Cardiac muscle cell (in vitro differentiated cells and primary cell): ENCODE measurements at regions not wholly inside any gene's neighbourhood (a gene's known extent, or its start where the extent isn't known, plus 50 kb on each side); places are given as distances from the start of the nearest gene placed in this dataset.

Experiments used
- DNase-seq, 2 donors: peaks; one replicate each; pipeline versions ENCODE4 v3.0.0 to v3.0.0-alpha.2; 2010 to 2017; ENCODE audit warnings: low read depth in 1 of 2, low spot score in 1 of 2
- H3K27ac ChIP-seq: fragments of 200-600 bp; sonication (generic); 2 replicates; pipeline ENCODE4 v1.5.1; 2016
- H3K27me3 ChIP-seq: fragments of 200-600 bp; sonication (generic); 2 replicates; pipeline ENCODE4 v1.6.0; 2016; ENCODE audit warnings: control low read depth
- H3K36me3 ChIP-seq: fragments of 200-600 bp; sonication (generic); 2 replicates; pipeline ENCODE4 v1.5.1; 2016; ENCODE audit warnings: control low read depth
- H3K4me1 ChIP-seq: fragments of 200-600 bp; sonication (generic); 2 replicates; pipeline ENCODE4 v1.8.1; 2017; ENCODE audit warnings: low read depth, mild to moderate bottlenecking, mixed run types
- H3K4me3 ChIP-seq: fragments of 200-600 bp; sonication (generic); 2 replicates; pipeline ENCODE4 v1.5.1; 2016; ENCODE audit warnings: mild to moderate bottlenecking
- H3K9me3 ChIP-seq: fragments of 200-600 bp; sonication (generic); 2 replicates; pipeline ENCODE4 v1.5.1; 2017; ENCODE audit warnings: low read depth, mild to moderate bottlenecking, control low read depth
- CTCF ChIP-seq: IDR thresholded peaks from 2 replicates; pipeline ENCODE4 v1.5.1; 2012; ENCODE audit warnings: low read depth, mild to moderate bottlenecking, low read length

DNA sequence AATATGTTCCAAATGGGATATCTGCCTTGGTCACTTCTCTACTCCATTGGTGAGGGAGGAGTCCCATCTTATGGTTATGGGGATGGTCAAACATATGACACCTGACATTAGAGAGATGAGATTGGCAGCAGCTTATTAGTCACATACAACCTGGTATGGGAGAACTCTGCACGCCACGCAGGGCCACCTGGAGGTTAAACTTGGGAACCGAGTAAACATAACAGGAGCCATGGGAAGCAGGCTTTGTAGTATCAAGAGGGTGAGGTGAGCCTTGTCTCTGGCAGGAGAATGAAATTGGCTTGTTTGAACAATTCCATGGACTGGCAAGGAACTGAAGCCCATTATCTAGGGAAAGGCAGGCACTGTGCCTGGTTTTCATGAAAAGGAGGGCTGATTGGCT lies 238.7 kb upstream of the ELAC2 start:
- TF ChIP-seq CTCF: no peak
- no peak for DNase-seq
- Histone ChIP-seq H3K4me3 (no peak overlapping the region), H3K36me3 (no peaks in the 10 kb centered on the region), H3K4me1 (no peaks in the 10 kb centered on the region), H3K9me3 (no peaks in the 10 kb centered on the region), H3K27ac (no peak overlapping the region), H3K27me3 (no peaks in the 10 kb centered on the region)

- Histone ChIP-seq H3K27me3 (no peaks in the 10 kb centered on the region), H3K4me3 (no peak overlapping the region), H3K9me3 (no peaks in the 10 kb centered on the region), H3K4me1 (no peaks in the 10 kb centered on the region), H3K36me3 (no peaks in the 10 kb centered on the region), H3K27ac (no peak overlapping the region)
- no peak for DNase-seq
- no peak for TF ChIP-seq CTCF
Observed at GRCh38 chr17:13253733-13254410, 236.0 kb upstream of the ELAC2 start.

DNA sequence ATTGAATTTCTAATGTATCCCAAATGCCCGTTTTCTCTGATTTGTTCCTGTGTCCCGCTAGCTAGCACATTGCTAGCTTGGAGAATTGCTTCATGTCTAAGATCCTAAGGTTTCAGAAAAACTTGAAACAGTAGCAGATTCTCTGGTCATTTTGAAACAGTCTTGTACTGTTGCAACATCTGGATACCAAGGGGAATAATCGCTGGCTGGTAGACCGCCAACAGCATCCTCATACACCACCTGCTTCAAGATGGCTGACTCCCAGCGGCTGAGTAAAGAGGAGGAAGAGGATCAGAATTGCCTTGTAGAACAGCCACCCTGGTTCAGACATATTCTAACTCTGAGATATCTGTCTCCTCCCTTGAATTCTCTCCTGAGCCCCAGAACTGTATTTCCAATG lies 226.7 kb upstream of the ELAC2 start:
- DNase-seq: peak in 1 of 2 donors; percentile 3
- H3K4me1 ChIP-seq: no peaks in the 10 kb centered on the region
- H3K27ac ChIP-seq: no peak overlapping the region
- H3K27me3 ChIP-seq: no peaks in the 10 kb centered on the region
- no peaks in the 10 kb centered on the region for H3K36me3 ChIP-seq
- H3K9me3 ChIP-seq: no peaks in the 10 kb centered on the region
- H3K4me3 ChIP-seq: no peak overlapping the region
- TF ChIP-seq CTCF: no peak

GRCh38 chr17:13243585-13243984 lies 225.8 kb upstream of the ELAC2 start:
- H3K9me3 ChIP-seq: no peaks in the 10 kb centered on the region
- H3K36me3 ChIP-seq: no peaks in the 10 kb centered on the region
- no peak overlapping the region for H3K27ac ChIP-seq
- no peaks in the 10 kb centered on the region for H3K27me3 ChIP-seq
- H3K4me1 ChIP-seq: no peaks in the 10 kb centered on the region
- no peak for TF ChIP-seq CTCF
- DNase-seq: no peak
- no peak overlapping the region for H3K4me3 ChIP-seq

DNA sequence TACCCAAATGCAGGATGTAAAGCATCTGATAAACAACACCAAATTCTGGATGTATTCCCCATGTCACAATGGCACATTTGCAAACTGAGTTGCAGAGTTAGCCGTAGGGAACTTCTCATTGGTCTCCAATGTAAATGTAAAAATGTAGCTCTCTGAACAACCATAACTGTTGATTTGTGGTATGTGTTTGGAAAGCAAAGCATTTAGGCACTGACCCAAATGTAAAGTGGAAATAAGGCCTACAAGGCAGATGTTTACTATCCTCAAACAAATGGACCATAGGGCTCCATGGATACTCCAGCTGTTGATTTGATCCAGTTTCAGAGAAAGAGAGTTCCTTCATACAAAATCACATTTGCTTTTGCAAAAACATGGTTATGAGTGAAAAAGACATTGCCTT lies 223.0 kb upstream of the ELAC2 start:
- Histone ChIP-seq H3K27ac (no peak overlapping the region), H3K9me3 (no peaks in the 10 kb centered on the region), H3K36me3 (no peaks in the 10 kb centered on the region), H3K4me1 (no peaks in the 10 kb centered on the region), H3K4me3 (no peak overlapping the region), H3K27me3 (no peaks in the 10 kb centered on the region)
- TF ChIP-seq CTCF: no peak
- DNase-seq: no peak
